Osteoblast (primary cell): ENCODE measurements at regions not wholly inside any gene's neighbourhood (a gene's known extent, or its start where the extent isn't known, plus 50 kb on each side); places are given as distances from the start of the nearest gene placed in this dataset.

Experiments
- DNase-seq: peaks from one replicate; pipeline ENCODE4 v3.0.0; 2011; ENCODE audit warnings: low spot score, mixed read lengths; ENCODE audit not compliant: insufficient read length; ENCODE audit errors: missing footprints
- H2AFZ ChIP-seq: 2 replicates; pipeline ENCODE4 v1.6.0; 2011; ENCODE audit warnings: mild to moderate bottlenecking, low read length
- H3K27ac ChIP-seq: 2 replicates; pipeline ENCODE4 v1.5.1; 2011; ENCODE audit warnings: mild to moderate bottlenecking, low read depth, low read length, moderate library complexity
- H3K27me3 ChIP-seq: 2 replicates; pipeline ENCODE4 v1.6.0; 2012; ENCODE audit warnings: mild to moderate bottlenecking, control low read depth, inconsistent platforms, low read length, moderate library complexity; ENCODE audit not compliant: insufficient read depth
- H3K36me3 ChIP-seq: 2 replicates; pipeline ENCODE4 v1.5.1; 2011; ENCODE audit warnings: mild to moderate bottlenecking, low read length, control low read depth, moderate library complexity; ENCODE audit not compliant: insufficient read depth
- H3K4me1 ChIP-seq: 2 replicates; pipeline ENCODE4 v1.5.1; 2011; ENCODE audit warnings: mild to moderate bottlenecking, low read length, control low read depth, moderate library complexity; ENCODE audit not compliant: insufficient read depth
- H3K4me2 ChIP-seq: 2 replicates; pipeline ENCODE4 v1.6.0; 2011; ENCODE audit warnings: mild to moderate bottlenecking, low read length; ENCODE audit not compliant: insufficient read depth
- H3K4me3 ChIP-seq: fragments of 200-600 bp; sonication (generic); 3 replicates; pipeline ENCODE4 v1.5.1; 2012; ENCODE audit warnings: mild to moderate bottlenecking, low read length, inconsistent platforms; ENCODE audit not compliant: insufficient read depth
- H3K79me2 ChIP-seq: 2 replicates; pipeline ENCODE4 v1.6.0; 2012; ENCODE audit warnings: mild to moderate bottlenecking, low read length, control low read depth, inconsistent platforms; ENCODE audit not compliant: insufficient read depth
- H3K9me3 ChIP-seq: 2 replicates; pipeline ENCODE4 v1.5.1; 2011; ENCODE audit warnings: low read depth, low read length, control low read depth
- H4K20me1 ChIP-seq: 2 replicates; pipeline ENCODE4 v1.6.0; 2012; ENCODE audit warnings: mild to moderate bottlenecking, low read length, control low read depth; ENCODE audit not compliant: insufficient read depth
- CTCF ChIP-seq: IDR thresholded peaks from 2 replicates; pipeline ENCODE4 v1.5.1; 2011; ENCODE audit warnings: mild to moderate bottlenecking, low read depth, low read length, moderate library complexity; ENCODE audit errors: extremely low read depth

GRCh38 chr2:107466984-107467773 lies 359.5 kb upstream of the RGPD4 start:
- Histone ChIP-seq H3K4me1 (no peaks in the 10 kb centered on the region), H3K27me3 (no peaks in the 10 kb centered on the region), H2AFZ (no peak overlapping the region), H3K9me3 (no peaks in the 10 kb centered on the region), H4K20me1 (no peaks in the 10 kb centered on the region), H3K27ac (no peak overlapping the region), H3K4me2 (no peak overlapping the region), H3K79me2 (no peaks in the 10 kb centered on the region), H3K4me3 (no peak overlapping the region), H3K36me3 (no peaks in the 10 kb centered on the region)
- no peak for TF ChIP-seq CTCF
- peak; percentile 65 for DNase-seq

GRCh38 chr2:107469437-107469995 lies 357.2 kb upstream of the RGPD4 start:
- no peaks in the 10 kb centered on the region for H3K9me3 ChIP-seq
- H2AFZ ChIP-seq: no peak overlapping the region
- H3K4me3 ChIP-seq: no peak overlapping the region
- no peaks in the 10 kb centered on the region for H3K79me2 ChIP-seq
- no peak overlapping the region for H3K27ac ChIP-seq
- TF ChIP-seq CTCF: no peak
- no peaks in the 10 kb centered on the region for H3K27me3 ChIP-seq
- no peak for DNase-seq
- no peaks in the 10 kb centered on the region for H3K4me1 ChIP-seq
- no peak overlapping the region for H3K4me2 ChIP-seq
- no peaks in the 10 kb centered on the region for H3K36me3 ChIP-seq
- no peaks in the 10 kb centered on the region for H4K20me1 ChIP-seq

- H2AFZ ChIP-seq: no peak overlapping the region
- TF ChIP-seq CTCF: no peak
- no peak overlapping the region for H3K27ac ChIP-seq
- no peaks in the 10 kb centered on the region for H4K20me1 ChIP-seq
- no peaks in the 10 kb centered on the region for H3K9me3 ChIP-seq
- no peaks in the 10 kb centered on the region for H3K79me2 ChIP-seq
- H3K4me1 ChIP-seq: no peaks in the 10 kb centered on the region
- H3K27me3 ChIP-seq: no peaks in the 10 kb centered on the region
- no peak overlapping the region for H3K4me2 ChIP-seq
- H3K36me3 ChIP-seq: no peaks in the 10 kb centered on the region
- no peak for DNase-seq
- H3K4me3 ChIP-seq: no peak overlapping the region
These were observed 353.5 kb upstream of the RGPD4 start for GRCh38 chr2:107473150-107473549.

- Histone ChIP-seq H3K27ac (no peak overlapping the region), H2AFZ (no peak overlapping the region), H3K4me1 (no peaks in the 10 kb centered on the region), H3K4me2 (no peak overlapping the region), H3K79me2 (no peaks in the 10 kb centered on the region), H3K36me3 (no peaks in the 10 kb centered on the region), H4K20me1 (no peaks in the 10 kb centered on the region), H3K4me3 (no peak overlapping the region), H3K9me3 (no peaks in the 10 kb centered on the region), H3K27me3 (no peaks in the 10 kb centered on the region)
- TF ChIP-seq CTCF: no peak
- DNase-seq: no peak
These were observed 350.8 kb upstream of the RGPD4 start for GRCh38 chr2:107475859-107476258.
